HG02798 (cell line): ENCODE measurements at regions not wholly inside any gene's neighbourhood (a gene's known extent, or its start where the extent isn't known, plus 50 kb on each side); places are given as distances from the start of the nearest gene placed in this dataset.

Experiments
- ATAC-seq: cut with Tn5 transposase; IDR thresholded peaks from one replicate; pipeline ENCODE4 v1.9.1; 2021; ENCODE audit warnings: mild to moderate bottlenecking; ENCODE audit not compliant: unreplicated experiment, poor library complexity

DNA sequence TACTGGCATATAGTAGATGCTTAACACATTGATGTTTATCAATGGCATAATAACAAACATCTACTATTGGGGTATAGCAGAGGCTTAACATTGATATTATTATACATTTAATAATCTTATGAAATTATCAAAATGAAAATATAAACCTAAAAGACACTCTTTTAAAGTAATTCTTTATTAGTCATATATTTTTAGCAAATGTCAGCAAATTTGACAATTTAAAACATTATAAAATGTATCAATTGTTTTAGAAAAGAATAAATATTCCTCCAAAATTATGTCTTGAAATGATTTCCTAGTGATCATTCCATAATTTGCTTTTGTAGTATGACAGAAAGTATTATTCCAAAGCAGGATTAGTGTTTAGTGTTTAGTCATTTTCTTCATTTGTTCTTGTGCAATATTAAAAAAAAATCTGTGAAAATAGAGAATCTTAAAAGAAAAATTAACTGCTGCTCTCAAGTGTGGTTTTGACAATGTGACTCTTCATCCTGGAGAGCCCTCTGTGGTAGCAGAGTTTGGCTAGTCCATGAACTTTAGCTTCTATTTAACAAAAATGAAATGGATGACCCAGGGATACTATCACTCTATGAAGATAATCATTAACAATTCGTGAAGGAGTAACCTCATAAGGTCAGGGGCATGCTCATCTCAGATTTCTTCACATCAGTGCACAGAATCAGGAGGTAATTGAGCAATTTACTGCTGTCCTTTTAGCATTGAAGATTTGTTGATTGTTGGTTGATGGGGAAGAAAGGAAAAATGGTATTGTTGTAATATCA is 1018.5 kb downstream of the LRFN5 start:
- no peak for ATAC-seq

DNA sequence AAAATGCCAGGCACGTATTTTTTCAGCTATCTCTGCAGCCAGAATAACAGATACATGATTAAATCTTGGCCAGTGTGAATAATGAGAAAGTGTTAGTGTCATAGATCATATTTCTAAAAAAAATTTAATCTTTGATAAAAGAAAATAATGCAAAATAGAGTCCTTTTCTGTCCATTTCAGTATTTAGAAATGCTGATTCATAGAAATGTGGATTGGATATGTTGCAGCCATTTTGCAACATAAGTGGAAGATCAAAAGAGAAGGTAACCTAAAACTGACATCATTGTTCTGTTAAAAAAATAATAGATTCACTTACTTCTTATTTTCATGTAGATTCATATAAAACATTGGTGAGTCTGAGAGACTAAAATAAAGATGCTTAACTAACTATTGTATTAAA is 1010.3 kb downstream of the LRFN5 start:
- ATAC-seq: no peak

DNA sequence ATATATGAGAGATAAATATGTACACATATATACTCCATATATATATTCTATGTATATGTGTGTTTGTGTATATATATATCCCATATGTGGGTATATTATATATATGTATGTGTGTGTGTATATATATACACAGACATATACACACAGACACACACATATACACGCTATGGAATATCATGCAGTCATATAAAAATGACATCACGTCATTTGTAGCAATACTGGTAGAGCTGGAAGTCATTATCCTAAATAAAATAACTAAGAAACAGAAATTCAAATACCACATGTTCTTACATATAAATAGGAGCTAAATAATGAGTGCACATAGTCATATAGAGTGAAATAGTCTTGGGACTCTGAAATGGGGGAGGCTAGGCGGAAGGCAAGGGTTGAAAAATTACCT is 1000.2 kb downstream of the LRFN5 start:
- ATAC-seq: no peak

DNA sequence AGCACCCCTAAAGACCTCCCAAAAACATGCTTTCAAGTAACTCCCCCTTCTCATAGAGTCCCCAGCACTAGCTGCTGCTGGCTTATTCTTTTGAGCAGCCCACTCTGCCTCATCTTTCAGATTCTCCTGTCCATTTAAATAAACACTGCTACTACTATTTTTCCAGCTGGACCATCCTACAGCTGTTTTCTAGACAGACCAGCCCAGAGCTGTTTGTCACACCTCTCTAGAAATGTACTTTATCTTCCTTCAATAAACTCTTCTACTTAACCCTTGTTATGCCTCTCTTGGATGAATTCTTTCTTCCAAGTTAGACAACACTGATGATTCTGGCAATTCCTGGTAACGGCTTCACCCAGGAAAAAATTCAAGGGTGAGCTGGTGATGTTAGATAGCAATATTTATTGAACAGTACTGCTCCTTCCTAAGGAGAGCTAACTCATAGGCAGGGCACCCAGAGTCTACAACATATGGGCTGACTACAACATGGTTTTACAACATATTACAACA is 995.7 kb downstream of the LRFN5 start:
- no peak for ATAC-seq

DNA sequence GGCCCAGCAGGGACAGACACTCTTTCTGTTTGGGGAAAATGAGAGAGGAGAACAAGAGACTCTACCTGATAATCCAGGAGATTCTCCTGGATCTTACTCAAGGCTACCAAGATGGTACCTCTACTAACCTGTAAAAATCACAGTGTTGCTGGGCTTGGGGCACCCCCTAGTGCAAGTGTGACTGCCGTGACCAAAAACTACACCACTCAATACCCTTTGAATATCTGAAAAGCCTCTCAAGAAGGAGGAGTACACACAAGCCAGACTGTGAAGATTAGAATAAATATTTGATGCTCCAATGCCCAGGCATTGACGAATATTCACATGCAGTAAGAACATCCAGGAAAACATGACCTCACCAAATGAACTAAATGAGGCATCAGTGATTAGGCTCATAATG is 965.4 kb downstream of the LRFN5 start:
- no peak for ATAC-seq

DNA sequence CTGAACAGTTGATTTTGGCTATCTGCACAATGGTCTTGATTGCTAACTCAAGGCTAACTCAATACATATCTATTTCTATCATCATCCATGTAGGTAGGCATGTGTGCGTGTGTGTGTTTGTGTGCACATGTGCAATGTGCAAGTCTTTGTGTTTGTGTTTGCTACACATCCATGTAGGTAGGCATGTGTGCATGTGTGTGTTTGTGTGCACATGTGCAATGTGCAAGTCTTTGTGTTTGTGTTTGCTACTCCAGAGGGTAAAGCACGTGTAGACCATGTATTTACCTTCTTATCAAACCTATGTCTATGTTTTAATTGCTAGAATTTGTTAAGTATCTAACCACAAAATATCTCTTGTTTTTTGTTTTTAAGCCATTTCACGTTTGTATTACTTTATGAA is 962.6 kb downstream of the LRFN5 start:
- no peak for ATAC-seq

DNA sequence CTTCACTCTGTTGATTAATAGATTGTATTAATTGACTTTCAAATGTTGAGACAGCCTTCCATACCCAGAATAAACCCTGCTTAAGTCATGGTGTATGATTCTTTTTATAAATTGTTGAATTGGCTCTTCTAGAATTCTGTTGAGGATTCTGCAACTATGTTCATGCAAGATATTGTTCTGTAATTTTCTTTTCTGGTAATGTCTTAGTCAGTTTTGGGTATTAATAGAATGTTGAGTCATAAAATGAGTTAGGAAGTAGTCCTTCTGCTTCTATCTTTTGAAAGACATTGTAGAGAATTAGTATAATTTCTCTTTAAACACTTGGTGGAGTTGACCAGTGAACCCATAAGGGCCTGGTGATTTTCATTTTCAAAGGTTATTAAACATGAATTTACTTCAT is 958.9 kb downstream of the LRFN5 start:
- ATAC-seq: no peak

DNA sequence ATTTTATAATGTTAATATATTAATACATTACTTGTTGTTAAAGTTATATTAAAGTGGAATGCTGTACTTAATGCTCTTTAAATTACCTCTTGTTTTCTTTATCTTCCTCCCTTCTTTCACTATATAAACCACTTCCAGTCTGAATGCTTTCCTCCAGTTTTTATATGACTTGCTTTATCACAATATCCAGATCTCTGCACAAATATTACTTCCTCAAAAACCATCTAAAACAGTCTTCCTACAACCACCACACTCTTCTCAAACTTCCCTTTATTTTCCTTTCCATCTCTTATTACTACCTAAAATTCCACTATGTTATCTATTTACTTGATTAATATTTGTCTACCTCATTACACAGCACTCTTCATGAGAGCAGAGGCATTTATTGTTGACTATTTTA is 956.6 kb downstream of the LRFN5 start:
- ATAC-seq: no peak

DNA sequence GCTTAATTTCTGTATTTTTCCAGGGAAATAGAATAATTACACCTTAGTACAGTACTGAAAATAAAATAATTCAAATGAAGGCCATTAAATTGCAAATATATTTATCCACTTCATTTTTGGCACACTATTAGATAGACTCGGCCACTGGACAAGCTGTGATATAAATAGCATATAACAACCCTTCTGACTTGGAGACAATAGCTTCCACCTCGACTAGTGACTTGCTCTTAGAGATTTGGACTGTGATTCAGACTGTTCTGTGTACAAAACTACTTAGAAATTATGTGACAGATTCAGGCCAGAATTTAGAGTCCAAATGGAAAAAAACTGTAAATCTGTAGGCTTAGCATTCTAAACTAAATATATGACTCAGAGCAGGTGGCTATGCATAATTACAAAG is 949.9 kb downstream of the LRFN5 start:
- ATAC-seq: no peak

DNA sequence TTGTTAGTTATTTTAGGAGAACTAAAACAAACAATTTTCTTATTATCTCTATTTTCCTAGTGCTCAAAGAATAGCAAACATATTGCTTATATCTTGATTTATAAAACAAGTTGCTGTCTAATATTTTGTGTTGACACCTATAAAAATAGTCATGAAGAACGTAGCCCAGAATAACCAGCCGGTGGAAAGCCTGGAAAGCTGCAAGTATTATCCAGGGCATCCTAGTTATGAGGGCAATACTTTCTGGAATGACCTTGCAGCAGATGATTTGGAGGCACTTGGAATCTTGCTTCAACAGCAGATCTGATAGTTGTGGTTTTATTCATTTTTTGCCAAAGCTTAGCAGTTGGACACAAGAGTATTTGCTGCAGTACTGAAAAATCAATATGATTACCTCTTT is 948.7 kb downstream of the LRFN5 start:
- ATAC-seq: no peak

DNA sequence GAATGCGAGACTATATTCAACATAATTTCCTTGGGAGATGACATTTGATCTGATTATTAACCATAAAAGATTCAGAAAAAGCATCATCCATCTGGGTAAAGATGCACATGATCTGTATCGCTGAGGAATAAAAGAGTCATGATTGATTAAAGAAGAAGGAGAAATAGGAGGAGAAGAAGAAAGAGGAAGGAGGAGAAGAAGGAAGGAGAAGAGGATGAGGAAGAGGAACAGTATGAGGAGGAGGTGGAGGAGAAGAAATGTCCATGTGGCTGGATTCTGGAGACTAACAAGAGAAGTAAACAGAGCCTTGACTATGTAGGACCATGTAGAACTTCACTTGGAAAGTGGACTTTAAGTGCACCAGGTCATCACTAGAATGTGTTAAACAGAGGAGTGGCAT is 947.4 kb downstream of the LRFN5 start:
- ATAC-seq: no peak

DNA sequence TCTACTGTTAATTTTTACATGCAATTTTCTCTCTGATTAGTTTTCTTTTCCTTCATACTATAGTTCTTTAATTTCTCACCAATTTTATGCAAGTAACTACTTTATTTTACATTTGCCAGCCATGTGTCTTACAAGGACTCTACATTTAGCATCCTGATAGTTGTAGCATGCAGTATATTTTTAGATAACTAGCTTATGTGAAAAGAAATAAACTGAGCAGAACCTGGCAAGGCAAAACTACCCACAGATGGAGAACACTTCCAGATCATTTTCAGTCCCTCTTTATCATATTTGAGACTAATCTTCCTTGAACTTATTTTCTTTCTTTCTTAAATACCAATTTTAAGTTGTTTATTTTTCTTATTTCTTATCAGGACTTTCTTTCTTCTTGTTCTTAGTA is 943.6 kb downstream of the LRFN5 start:
- ATAC-seq: no peak

DNA sequence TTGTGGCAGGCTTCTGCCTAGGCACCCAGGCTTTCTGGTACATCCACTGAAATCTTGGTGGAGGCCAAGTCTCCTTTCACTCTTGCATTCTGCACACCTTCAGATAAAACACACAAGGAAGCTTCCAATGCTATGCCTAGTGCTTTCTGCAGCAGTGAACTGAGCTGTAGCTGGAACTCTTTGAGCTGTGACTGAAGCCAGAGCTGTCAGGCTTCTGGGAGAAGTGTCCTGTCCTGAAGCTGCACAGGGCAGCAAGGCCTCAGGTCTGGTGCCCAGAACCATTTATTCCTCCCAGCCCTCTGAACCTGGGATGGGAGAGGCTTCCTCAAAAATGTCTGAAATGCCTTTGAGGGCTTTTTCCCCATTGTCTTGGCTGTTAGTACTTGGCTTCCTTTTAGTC is 941.7 kb downstream of the LRFN5 start:
- ATAC-seq: no peak

DNA sequence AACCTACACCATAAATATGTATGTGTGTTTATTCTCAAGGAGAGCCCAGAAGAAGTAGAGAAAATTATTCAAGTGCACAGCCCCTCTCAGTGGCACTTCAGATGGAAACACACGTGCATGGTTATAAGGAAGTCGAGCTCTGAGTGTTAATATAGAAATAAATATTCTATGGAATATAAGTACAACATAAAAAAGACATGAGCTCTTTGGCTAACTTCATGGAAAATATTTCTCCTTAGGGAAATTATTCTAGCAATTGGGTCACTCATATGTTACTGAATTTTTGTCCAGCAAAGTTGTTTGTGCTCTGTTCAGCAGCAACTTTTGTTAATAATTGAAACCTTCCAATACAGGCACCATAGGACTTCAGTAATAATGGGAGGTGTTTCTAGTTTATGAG is 939.0 kb downstream of the LRFN5 start:
- ATAC-seq: no peak

DNA sequence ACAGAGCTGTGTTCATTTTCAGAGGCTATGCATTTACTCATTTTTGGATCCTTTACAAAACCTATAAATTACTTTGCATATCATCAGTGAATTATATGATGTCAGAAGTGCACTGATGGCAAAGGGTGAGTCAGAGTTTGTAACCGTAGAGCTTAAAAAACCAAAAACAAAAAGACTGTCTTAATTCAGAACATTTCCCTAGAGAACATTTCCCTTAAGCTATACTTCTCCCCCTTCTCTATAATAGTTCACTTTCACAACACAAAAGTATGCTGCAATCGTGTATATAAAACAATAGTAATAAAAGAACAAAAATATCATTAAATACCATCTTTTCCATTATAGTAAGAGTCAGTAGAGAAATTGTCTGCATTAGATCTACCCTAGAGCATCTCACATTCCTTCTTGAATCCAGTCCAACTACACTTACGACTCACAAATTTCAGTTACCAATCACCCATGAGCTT is 934.9 kb downstream of the LRFN5 start:
- no peak for ATAC-seq

DNA sequence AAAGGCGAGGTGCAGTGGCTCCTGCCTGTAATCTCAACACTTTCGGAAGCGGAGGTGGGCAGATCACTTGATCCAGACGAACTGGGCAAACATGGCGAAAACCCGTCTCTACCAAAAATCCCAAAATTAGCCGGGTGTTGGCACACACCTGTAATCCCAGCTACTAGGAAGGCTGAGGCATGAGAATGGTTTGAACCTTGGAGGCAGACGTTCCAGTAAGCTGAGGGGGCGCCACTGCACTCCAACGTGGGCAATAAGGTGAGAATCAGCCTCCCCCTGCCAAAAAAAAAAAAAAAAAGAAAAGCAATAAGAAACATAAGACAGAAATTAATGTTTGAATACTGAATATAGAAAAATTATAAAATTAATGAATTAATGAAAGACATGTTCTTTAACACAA is 928.7 kb downstream of the LRFN5 start:
- ATAC-seq: no peak

DNA sequence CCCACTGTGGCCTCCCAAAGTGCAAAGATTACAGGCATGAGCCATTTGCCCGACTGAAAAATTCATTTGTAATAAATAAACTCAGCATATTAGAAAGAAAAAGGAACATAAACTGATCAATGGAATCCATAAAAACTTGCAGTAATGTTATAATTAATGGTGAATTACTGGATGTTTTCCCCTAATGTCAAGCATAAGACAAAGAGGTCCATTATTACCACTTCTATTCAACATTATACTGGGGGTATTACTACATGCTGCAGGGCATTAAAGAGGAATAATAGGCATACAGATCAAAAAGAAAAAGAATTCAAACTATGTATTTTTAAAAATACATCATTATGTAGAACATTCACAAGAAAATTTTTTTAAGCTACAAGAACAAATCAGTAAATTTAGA is 926.8 kb downstream of the LRFN5 start:
- no peak for ATAC-seq

DNA sequence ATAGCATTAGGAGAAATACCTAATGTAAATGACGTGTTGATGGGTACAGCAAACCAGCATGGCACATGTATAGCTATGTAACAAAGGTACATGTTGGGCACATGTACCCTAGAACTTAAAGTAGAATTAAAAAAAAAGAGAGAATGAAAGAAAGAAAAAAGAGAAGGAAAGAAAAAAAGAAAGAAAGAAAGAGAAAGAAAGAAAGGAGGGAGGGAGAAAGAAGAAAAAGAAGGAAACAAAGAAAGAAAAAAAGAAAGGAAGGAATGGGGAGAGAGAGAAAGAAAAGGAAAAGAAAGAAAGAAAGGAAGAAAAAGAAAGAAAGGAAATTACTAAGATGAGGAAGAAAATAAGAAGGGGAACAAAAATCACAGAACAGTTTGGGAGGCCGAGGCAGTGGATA is 925.5 kb downstream of the LRFN5 start:
- ATAC-seq: no peak

DNA sequence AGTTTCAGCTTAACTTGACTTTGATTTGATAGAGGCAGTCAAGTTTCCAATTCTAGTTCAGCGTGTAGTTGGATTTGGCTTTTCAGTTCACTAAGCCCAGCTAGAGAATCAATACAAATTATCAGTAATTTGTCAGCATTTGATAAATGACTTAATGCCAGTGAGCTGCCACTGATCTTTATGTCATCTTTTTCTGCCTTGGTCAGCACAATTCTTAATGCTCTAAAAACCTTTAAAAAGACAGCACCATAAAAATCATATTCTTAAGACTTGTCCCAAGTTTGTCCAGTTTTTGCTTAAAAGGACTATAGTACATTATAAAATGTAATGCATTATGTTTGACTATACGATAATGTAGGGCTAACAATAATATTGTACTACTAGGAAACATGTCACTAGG is 920.5 kb downstream of the LRFN5 start:
- ATAC-seq: no peak

DNA sequence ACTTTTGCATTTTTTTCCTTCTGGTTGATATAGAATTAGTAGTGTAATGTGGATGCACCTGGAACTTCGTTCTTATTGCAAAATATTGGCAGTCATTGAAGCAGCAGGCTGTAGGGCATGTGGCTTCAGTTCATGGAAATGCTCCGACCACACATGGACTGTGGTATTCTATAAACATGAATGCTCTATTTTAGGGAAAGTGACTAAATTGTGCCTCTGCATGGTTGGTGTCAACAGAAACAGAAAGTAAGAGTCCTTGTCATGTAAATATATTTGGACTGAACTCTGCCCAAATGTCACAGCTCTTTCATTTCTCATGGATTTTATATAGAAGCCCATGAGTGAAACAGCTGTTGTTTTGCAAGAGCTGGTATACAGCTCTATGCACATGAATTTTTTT is 917.0 kb downstream of the LRFN5 start:
- peak; percentile 91 for ATAC-seq

DNA sequence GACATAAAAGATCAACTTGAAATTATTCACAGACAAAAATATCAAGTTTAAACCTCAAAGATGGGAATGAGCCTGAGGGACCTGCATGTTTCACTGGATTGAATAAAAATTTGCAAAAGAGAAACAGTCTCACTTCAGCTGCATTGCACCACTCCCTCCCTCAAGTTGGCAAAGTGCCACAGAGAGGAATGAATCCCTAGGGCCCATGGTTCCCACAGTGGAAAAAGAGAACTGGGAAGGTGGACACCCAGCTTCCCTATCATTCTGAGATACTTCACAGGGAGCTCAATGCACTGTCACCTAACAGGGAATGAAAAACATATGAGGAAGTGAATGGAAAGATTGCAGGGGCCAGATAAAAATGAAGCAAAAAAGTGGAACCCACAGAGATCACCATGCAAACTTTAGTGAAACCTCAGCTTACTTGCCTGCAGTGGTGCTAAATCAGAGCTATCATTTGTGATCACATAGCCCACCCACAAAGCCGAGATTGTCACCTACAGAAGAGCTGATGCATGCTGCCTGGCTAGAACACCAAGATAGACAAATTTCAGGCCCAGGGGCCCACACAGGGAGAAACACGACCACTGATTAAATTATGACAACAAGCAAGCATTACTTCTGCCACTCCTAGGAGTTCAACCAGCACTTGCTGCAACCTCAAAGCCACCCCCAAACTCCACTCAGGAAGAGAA is 911.3 kb downstream of the LRFN5 start:
- ATAC-seq: no peak

DNA sequence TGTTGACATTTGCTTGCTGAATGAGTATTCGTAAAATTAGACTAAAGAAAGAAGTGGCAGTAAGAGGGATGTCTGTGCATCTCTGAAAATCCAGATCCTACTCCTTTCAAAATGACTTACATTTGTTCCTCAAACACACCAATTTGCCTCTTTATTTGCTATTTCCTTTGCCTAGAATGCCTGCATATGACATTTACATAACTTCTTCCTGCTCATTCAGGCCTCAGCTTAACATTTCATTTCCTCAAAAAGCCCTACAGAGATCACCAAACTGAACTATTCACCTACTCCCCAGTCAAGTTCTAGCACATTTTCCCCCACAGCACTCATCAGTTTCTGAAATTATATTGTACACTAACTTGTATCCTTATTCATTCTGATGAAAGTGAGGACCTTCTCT is 907.2 kb downstream of the LRFN5 start:
- ATAC-seq: no peak
